AG04450 (cell line): ENCODE measurements at regions not wholly inside any gene's neighbourhood (a gene's known extent, or its start where the extent isn't known, plus 50 kb on each side); places are given as distances from the start of the nearest gene placed in this dataset.
"Not testable (repeated sequence)": the region's sequence is repeated elsewhere in the genome, so short reads cannot be mapped to it uniquely, and the experiment has no call there.

Experiments
- CTCF ChIA-PET: fragments of 300-600, 350-600 bp; formaldehyde crosslinking; extraction: SDS; loops from one replicate; lab custom pipeline; 2022; ENCODE audit warnings: antibody characterized with exemption, inconsistent platforms; lab: Charles Lee
- POLR2A ChIA-PET: fragments of 350-600 bp; formaldehyde crosslinking; extraction: SDS; loops from one replicate; lab custom pipeline; 2021; ENCODE audit warnings: antibody characterized with exemption, inconsistent platforms; lab: Yijun Ruan, JAX
- DNase-seq: peaks from one replicate; pipeline ENCODE4 v3.0.0-alpha.2; 2011; ENCODE audit warnings: low read depth, low spot score
- H3K27ac ChIP-seq: one replicate; pipeline ENCODE4 v1.5.1; 2012; ENCODE audit warnings: low read depth, low read length, control low read depth
- H3K27me3 ChIP-seq: one replicate; pipeline ENCODE4 v1.6.0; 2012; ENCODE audit warnings: low read length; ENCODE audit not compliant: control insufficient read depth, insufficient read depth
- H3K4me3 ChIP-seq: 2 replicates; pipeline ENCODE4 v1.5.1; 2011; ENCODE audit warnings: mild to moderate bottlenecking, low read depth, low read length, control low read depth
- H3K9me3 ChIP-seq: 2 replicates; pipeline ENCODE4 v1.5.1; 2012; ENCODE audit warnings: low read length; ENCODE audit not compliant: control insufficient read depth, insufficient read depth
- TF ChIP-seq, protein P1 (sequence below): IDR thresholded peaks from 2 replicates; pipeline ENCODE4 v1.5.1; 2011; ENCODE audit warnings: low read depth, low read length, control low read depth, inconsistent platforms

DNA sequence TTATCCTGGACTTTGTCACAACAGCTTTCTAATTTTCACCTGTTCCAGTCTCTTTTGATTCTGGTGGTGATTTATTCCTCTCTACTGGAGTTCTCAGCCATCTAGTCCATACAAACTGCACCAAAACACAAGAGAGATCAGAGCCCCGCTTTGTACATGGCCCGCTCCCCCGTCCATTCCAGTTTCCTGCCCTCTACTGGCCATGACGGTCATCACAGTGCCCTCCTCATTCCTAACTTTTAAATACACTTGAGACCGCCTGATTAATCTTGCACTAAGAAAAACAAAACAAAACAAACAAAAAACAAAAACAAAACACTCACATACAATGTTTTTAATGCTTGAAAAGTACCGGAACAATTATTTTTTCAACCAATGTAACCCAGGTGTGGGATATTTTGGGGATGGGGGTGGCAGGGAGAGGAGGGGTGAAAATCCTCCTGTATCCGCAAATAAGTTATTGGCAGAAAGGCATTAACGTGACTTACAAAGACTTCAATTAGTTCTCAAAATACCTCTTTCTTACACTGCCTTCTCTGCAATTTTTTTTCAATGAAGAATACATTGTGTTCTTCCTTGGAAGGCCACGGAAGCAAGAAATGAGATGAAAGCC is 84.8 kb upstream of the PAM start:
- Histone ChIP-seq H3K4me3 (no peak overlapping the region), H3K9me3 (no peaks in the 10 kb centered on the region), H3K27ac (no peak overlapping the region), H3K27me3 (peaks cover 3% of the 10 kb centered on the region)
- TF ChIP-seq, protein P1, sequence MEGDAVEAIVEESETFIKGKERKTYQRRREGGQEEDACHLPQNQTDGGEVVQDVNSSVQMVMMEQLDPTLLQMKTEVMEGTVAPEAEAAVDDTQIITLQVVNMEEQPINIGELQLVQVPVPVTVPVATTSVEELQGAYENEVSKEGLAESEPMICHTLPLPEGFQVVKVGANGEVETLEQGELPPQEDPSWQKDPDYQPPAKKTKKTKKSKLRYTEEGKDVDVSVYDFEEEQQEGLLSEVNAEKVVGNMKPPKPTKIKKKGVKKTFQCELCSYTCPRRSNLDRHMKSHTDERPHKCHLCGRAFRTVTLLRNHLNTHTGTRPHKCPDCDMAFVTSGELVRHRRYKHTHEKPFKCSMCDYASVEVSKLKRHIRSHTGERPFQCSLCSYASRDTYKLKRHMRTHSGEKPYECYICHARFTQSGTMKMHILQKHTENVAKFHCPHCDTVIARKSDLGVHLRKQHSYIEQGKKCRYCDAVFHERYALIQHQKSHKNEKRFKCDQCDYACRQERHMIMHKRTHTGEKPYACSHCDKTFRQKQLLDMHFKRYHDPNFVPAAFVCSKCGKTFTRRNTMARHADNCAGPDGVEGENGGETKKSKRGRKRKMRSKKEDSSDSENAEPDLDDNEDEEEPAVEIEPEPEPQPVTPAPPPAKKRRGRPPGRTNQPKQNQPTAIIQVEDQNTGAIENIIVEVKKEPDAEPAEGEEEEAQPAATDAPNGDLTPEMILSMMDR, result peak; percentile 54
- ChIA-PET CTCF (interaction anchor here (0.5 to 0.6 kb wide), 3 partner anchors 9 to 603 kb away, joined by 3 read pairs; no protein-coding TSS in a partner anchor), POLR2A (no interaction called here)
- no peak for DNase-seq

DNA sequence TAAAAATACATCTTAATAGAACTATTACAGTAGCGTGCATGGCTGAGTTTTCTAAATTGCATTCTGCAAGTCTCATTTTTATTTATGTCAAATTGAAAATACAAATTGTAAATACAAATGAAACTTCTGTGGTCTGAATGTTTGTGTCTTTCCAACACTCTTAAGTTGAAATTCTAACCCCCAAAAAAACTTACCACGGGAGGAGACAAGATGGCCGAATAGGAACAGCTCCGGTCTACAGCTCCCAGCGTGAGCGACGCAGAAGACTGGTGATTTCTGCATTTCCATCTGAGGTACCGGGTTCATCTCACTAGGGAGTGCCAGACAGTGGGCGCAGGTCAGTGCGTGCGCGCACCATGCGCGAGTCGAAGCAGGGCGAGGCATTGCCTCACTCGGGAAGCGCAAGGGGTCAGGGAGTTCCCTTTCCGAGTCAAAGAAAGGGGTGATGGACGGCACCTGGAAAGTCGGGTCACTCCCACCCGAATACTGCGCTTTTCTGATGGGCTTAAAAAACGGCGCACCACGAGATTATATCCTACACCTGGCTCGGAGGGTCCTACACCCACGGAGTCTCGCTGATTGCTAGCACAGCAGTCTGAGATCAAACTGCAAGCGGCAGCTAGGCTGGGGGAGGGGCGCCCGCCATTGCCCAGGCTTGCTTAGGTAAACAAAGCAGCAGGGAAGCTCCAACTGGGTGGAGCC is 83.9 kb upstream of the PAM start:
- H3K27me3 ChIP-seq, H3K4me3 ChIP-seq, H3K27ac ChIP-seq, CTCF ChIA-PET, POLR2A ChIA-PET, DNase-seq, H3K9me3 ChIP-seq: not testable (repeated sequence)

DNA sequence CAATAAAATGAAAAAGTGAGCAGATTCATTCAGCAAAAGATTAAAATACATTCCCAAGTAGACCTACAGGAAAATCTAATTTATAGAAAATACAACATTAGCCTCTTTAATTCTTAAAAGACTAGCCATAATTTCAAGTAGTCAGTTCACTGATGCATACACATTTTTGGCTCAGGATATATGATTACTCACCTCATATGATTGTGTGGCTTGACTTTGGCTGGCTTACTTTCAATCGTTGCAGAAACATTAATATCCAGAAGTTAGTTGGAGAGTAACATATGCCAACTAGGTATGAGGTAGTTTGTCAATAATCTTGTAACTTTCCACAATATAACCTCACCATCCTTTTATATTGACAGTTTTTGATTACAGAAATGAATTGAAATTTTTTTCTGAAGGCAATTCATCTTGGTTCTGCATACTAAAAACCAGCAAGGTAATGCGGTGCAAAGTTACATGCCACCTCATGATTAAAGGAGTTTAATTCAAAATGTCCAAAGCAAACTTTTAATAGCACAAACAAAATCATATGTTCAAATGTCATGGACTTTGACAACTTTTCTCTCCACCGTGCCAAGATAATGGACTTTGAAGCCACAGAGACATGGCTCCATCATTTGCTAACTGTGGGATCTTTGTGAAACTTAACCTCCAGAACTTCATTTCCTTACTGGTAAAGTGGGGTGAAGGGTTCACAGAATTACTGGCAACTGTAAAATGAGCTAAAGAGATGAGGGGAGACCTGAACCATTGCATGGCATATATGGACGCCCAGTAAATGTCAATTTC is 76.6 kb upstream of the PAM start:
- DNase-seq, result no peak
- Histone ChIP-seq H3K9me3 (no peaks in the 10 kb centered on the region), H3K27ac (no peak overlapping the region), H3K27me3 (no peaks in the 10 kb centered on the region), H3K4me3 (no peak overlapping the region)
- TF ChIP-seq, protein P1, result no peak
- POLR2A ChIA-PET, result no interaction called here
- CTCF ChIA-PET, result no interaction called here

DNA sequence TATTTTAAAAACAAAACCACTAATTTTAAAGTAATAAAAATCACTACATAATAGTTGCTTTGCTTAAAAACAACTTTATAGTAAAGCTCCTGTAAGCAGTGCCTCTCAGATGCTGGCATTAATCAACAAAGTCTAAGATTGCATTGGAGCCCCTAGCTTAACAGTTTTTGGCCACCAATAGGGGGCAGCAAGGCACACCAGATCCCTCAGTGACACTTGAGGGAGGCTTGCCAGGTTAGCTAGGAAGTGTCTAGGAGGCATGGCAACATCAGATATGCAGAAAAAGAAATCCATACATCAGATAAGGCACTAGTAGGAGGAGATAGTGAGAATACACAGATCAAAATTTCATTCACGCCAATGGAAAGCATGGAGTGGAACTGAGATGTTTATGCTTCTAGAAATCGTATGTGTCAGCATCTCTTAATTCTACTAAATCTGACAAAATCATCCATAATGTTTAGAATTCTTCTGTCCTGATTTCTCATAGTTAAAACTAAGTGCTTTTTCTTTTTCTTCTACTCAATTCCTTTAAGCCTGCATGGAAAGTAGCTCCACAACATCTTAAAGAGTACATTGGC is 73.6 kb upstream of the PAM start:
- no peak overlapping the region for H3K4me3 ChIP-seq
- H3K27me3 ChIP-seq, result no peaks in the 10 kb centered on the region
- TF ChIP-seq, protein P1, result peak; percentile 87
- DNase-seq, result peak; percentile 36
- H3K27ac ChIP-seq, result no peak overlapping the region
- ChIA-PET CTCF (interaction anchor here (0.5 to 3.7 kb wide), 85 partner anchors 9 to 801 kb away, joined by 3 to 44 read pairs (median 5); no protein-coding TSS in a partner anchor), POLR2A (interaction anchor here (0.6 to 1.1 kb wide), 3 partner anchors 74 to 184 kb away, joined by 3 read pairs; no protein-coding TSS in a partner anchor)
- H3K9me3 ChIP-seq, result no peaks in the 10 kb centered on the region

DNA sequence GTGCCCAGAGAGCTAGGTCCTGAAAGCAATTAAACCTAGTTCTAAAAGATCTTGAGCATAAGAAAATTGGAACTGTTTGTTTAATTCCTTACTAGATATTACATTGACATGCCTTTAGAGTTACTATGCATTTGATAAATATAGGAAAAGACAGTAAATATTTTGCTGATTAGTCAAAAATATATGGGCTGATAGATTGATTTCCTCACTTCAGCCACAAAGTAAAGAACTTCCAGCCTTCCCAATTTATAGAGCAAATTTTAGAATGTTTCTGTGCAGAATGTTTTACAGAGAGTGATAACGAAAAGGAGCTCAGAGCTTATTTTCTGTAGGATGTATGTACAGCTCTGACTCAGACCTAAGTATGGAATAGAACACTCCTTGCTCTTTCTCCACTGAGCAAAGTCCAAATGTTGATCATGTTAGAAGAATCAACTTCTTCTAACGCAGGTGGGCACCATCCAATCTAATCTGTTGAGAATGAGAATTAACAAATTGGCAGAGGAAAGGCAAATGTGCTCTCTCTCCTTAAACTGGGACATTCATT is 72.9 kb upstream of the PAM start:
- POLR2A ChIA-PET, result interaction anchor here (1.0 kb wide), 1 partner anchor 74 kb away, joined by 3 read pairs; no protein-coding TSS in a partner anchor
- Histone ChIP-seq H3K27ac (no peak overlapping the region), H3K27me3 (no peaks in the 10 kb centered on the region), H3K4me3 (no peak overlapping the region), H3K9me3 (no peaks in the 10 kb centered on the region)
- CTCF ChIA-PET, result interaction anchor here (0.8 to 3.7 kb wide), 56 partner anchors 8 to 543 kb away, joined by 3 to 44 read pairs (median 6); no protein-coding TSS in a partner anchor
- no peak for DNase-seq
- TF ChIP-seq, protein P1, result no peak

DNA sequence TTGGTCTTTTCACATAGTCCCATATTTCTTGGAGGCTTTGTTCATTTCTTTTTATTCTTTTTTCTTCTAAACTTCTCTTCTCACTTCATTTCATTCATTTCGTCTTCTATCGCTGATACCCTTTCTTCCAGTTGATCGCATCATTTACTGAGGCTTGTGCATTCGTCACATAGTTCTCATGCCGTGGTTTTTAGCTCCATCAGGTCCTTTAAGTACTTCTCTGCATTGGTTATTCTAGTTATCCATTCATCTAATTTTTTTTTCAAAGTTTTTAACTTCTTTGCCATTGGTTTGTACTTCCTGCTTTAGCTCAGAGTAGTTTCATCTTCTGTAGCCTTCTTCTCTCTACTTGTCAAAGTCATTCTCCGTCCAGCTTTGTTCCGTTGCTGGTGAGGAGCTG is 67.0 kb upstream of the PAM start:
- H3K4me3 ChIP-seq, H3K27me3 ChIP-seq, H3K9me3 ChIP-seq, POLR2A ChIA-PET, CTCF ChIA-PET, H3K27ac ChIP-seq, DNase-seq: not testable (repeated sequence)

DNA sequence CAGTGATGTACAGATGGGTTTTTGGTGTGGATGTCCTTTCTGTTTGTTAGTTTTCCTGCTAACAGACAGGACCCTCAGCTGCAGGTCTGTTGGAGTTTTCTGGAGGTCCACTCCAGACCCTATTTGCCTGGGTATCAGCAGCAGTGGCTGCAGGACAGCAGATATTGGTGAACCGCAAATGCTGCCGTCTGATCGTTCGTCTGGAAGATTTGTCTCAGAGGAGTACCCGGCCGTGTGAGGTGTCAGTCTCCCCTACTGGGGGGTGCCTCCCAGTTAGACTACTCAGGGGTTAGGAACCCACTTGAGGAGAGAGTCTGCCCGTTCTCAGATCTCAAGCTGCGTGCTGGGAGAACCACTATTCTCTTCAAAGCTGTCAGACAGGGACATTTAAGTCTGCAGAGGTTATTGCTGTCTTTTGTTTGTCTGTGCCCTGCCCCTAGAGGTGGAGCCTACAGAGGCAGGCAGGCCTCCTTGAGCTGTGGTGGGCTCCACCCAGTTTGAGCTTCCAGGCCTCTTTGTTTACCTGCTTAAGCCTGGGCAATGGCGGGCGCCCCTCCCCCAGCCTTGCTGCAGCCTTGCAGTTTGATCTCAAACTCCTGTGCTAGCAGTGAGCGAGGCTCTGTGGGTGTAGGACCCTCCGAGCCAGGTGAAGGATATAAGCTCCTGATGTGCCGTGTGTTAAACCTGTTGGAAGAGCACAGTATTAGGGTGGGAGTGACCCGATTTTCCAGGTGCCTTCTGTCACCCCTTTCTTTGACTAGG is 66.3 kb upstream of the PAM start:
- H3K27ac ChIP-seq, H3K4me3 ChIP-seq, DNase-seq, H3K27me3 ChIP-seq, POLR2A ChIA-PET, H3K9me3 ChIP-seq: not testable (repeated sequence)
- CTCF ChIA-PET, result interaction anchor here (1.0 to 2.5 kb wide), 2 partner anchors 7 to 267 kb away, joined by 3 to 18 read pairs; no protein-coding TSS in a partner anchor
